ENCODE measurements at regions not wholly inside any gene's neighbourhood (a gene's known extent, or its start where the extent isn't known, plus 50 kb on each side); places are given as distances from the start of the nearest gene placed in this dataset.

- no peaks in the 10 kb centered on the region for H3K4me1 Mint-ChIP-seq (ENCODE audit: low read depth)
- H3K36me3 Mint-ChIP-seq (ENCODE audit: low read depth) = no peaks in the 10 kb centered on the region
- DNase-seq (ENCODE audit: low spot score) = no peak
- H3K9me3 Mint-ChIP-seq = no peaks in the 10 kb centered on the region
- H3K4me3 Mint-ChIP-seq = no peak overlapping the region
- H3K27me3 Mint-ChIP-seq (ENCODE audit: low read depth) = no peaks in the 10 kb centered on the region
- H3K27ac Mint-ChIP-seq = no peak overlapping the region
Measured at GRCh38 chr6:90805619-90806155, 218.8 kb upstream of the MAP3K7 start.

GRCh38 chr6:90803956-90804355 lies 217.1 kb upstream of the MAP3K7 start:
- no peak overlapping the region for H3K27ac Mint-ChIP-seq
- no peak for DNase-seq (ENCODE audit: low spot score)
- no peaks in the 10 kb centered on the region for H3K36me3 Mint-ChIP-seq (ENCODE audit: low read depth)
- H3K4me1 Mint-ChIP-seq (ENCODE audit: low read depth) = no peaks in the 10 kb centered on the region
- H3K4me3 Mint-ChIP-seq = no peak overlapping the region
- H3K9me3 Mint-ChIP-seq = no peaks in the 10 kb centered on the region
- H3K27me3 Mint-ChIP-seq (ENCODE audit: low read depth) = no peaks in the 10 kb centered on the region

- Mint-ChIP-seq H3K27ac (no peak overlapping the region), H3K4me3 (no peak overlapping the region), H3K36me3 (ENCODE audit: low read depth) (no peaks in the 10 kb centered on the region), H3K27me3 (ENCODE audit: low read depth) (peaks cover 3% of the 10 kb centered on the region), H3K9me3 (no peaks in the 10 kb centered on the region), H3K4me1 (ENCODE audit: low read depth) (no peaks in the 10 kb centered on the region)
- no peak for DNase-seq (ENCODE audit: low spot score)
Measured at GRCh38 chr6:90795078-90795477, 208.2 kb upstream of the MAP3K7 start.

GRCh38 chr6:90793771-90794170 lies 206.9 kb upstream of the MAP3K7 start:
- Mint-ChIP-seq H3K36me3 (ENCODE audit: low read depth) (no peaks in the 10 kb centered on the region), H3K9me3 (no peaks in the 10 kb centered on the region), H3K27me3 (ENCODE audit: low read depth) (peaks cover 3% of the 10 kb centered on the region), H3K4me1 (ENCODE audit: low read depth) (no peaks in the 10 kb centered on the region), H3K27ac (no peak overlapping the region), H3K4me3 (no peak overlapping the region)
- no peak for DNase-seq (ENCODE audit: low spot score)

GRCh38 chr6:90790696-90791095 lies 203.8 kb upstream of the MAP3K7 start:
- Mint-ChIP-seq H3K27me3 (ENCODE audit: low read depth) (peaks cover 3% of the 10 kb centered on the region), H3K36me3 (ENCODE audit: low read depth) (no peaks in the 10 kb centered on the region), H3K27ac (no peak overlapping the region), H3K4me3 (no peak overlapping the region), H3K9me3 (no peaks in the 10 kb centered on the region), H3K4me1 (ENCODE audit: low read depth) (no peaks in the 10 kb centered on the region)
- no peak for DNase-seq (ENCODE audit: low spot score)

GRCh38 chr6:90790058-90790457 lies 203.2 kb upstream of the MAP3K7 start:
- H3K4me3 Mint-ChIP-seq = no peak overlapping the region
- peaks cover 7% of the 10 kb centered on the region for H3K27me3 Mint-ChIP-seq (ENCODE audit: low read depth)
- DNase-seq (ENCODE audit: low spot score) = no peak
- no peaks in the 10 kb centered on the region for H3K4me1 Mint-ChIP-seq (ENCODE audit: low read depth)
- H3K27ac Mint-ChIP-seq = no peak overlapping the region
- H3K9me3 Mint-ChIP-seq = no peaks in the 10 kb centered on the region
- H3K36me3 Mint-ChIP-seq (ENCODE audit: low read depth) = no peaks in the 10 kb centered on the region

- no peak overlapping the region for H3K4me3 Mint-ChIP-seq
- H3K27ac Mint-ChIP-seq = no peak overlapping the region
- H3K36me3 Mint-ChIP-seq (ENCODE audit: low read depth) = no peaks in the 10 kb centered on the region
- peaks cover 9% of the 10 kb centered on the region for H3K27me3 Mint-ChIP-seq (ENCODE audit: low read depth)
- DNase-seq (ENCODE audit: low spot score) = no peak
- no peaks in the 10 kb centered on the region for H3K9me3 Mint-ChIP-seq
- no peaks in the 10 kb centered on the region for H3K4me1 Mint-ChIP-seq (ENCODE audit: low read depth)
Measured at GRCh38 chr6:90788781-90789180, 201.9 kb upstream of the MAP3K7 start.

- Mint-ChIP-seq H3K9me3 (no peaks in the 10 kb centered on the region), H3K27ac (no peak overlapping the region), H3K27me3 (ENCODE audit: low read depth) (peaks cover 14% of the 10 kb centered on the region), H3K36me3 (ENCODE audit: low read depth) (no peaks in the 10 kb centered on the region), H3K4me1 (ENCODE audit: low read depth) (no peaks in the 10 kb centered on the region), H3K4me3 (no peak overlapping the region)
- no peak for DNase-seq (ENCODE audit: low spot score)
Measured at GRCh38 chr6:90787446-90787845, 200.6 kb upstream of the MAP3K7 start.

- Mint-ChIP-seq H3K4me1 (ENCODE audit: low read depth) (no peaks in the 10 kb centered on the region), H3K27me3 (ENCODE audit: low read depth) (peaks cover 16% of the 10 kb centered on the region), H3K9me3 (no peaks in the 10 kb centered on the region), H3K27ac (no peak overlapping the region), H3K36me3 (ENCODE audit: low read depth) (no peaks in the 10 kb centered on the region), H3K4me3 (no peak overlapping the region)
- DNase-seq (ENCODE audit: low spot score) = no peak
Measured at GRCh38 chr6:90780778-90781177, 193.9 kb upstream of the MAP3K7 start.

- Mint-ChIP-seq H3K4me3 (no peak overlapping the region), H3K27me3 (ENCODE audit: low read depth) (peaks cover 12% of the 10 kb centered on the region), H3K4me1 (ENCODE audit: low read depth) (no peaks in the 10 kb centered on the region), H3K9me3 (no peaks in the 10 kb centered on the region), H3K36me3 (ENCODE audit: low read depth) (no peaks in the 10 kb centered on the region), H3K27ac (no peak overlapping the region)
- no peak for DNase-seq (ENCODE audit: low spot score)
Measured at GRCh38 chr6:90780141-90780540, 193.3 kb upstream of the MAP3K7 start.

- Mint-ChIP-seq H3K9me3 (no peaks in the 10 kb centered on the region), H3K36me3 (ENCODE audit: low read depth) (no peaks in the 10 kb centered on the region), H3K27ac (no peak overlapping the region), H3K4me1 (ENCODE audit: low read depth) (no peaks in the 10 kb centered on the region), H3K27me3 (ENCODE audit: low read depth) (peaks cover 9% of the 10 kb centered on the region), H3K4me3 (no peak overlapping the region)
- no peak for DNase-seq (ENCODE audit: low spot score)
Measured at GRCh38 chr6:90778417-90779203, 191.7 kb upstream of the MAP3K7 start.

GRCh38 chr6:90770778-90771177 lies 183.9 kb upstream of the MAP3K7 start:
- H3K4me3 Mint-ChIP-seq = no peak overlapping the region
- no peaks in the 10 kb centered on the region for H3K4me1 Mint-ChIP-seq (ENCODE audit: low read depth)
- no peak overlapping the region for H3K27ac Mint-ChIP-seq
- H3K27me3 Mint-ChIP-seq (ENCODE audit: low read depth) = peaks cover 8% of the 10 kb centered on the region
- H3K9me3 Mint-ChIP-seq = no peaks in the 10 kb centered on the region
- no peaks in the 10 kb centered on the region for H3K36me3 Mint-ChIP-seq (ENCODE audit: low read depth)
- no peak for DNase-seq (ENCODE audit: low spot score)

- Mint-ChIP-seq H3K4me1 (ENCODE audit: low read depth) (no peaks in the 10 kb centered on the region), H3K4me3 (no peak overlapping the region), H3K36me3 (ENCODE audit: low read depth) (no peaks in the 10 kb centered on the region), H3K27me3 (ENCODE audit: low read depth) (peaks cover 4% of the 10 kb centered on the region), H3K9me3 (no peaks in the 10 kb centered on the region), H3K27ac (no peak overlapping the region)
- no peak for DNase-seq (ENCODE audit: low spot score)
Measured at GRCh38 chr6:90765895-90766294, 179.0 kb upstream of the MAP3K7 start.

- Mint-ChIP-seq H3K4me1 (ENCODE audit: low read depth) (no peaks in the 10 kb centered on the region), H3K9me3 (no peaks in the 10 kb centered on the region), H3K4me3 (no peak overlapping the region), H3K27ac (no peak overlapping the region), H3K36me3 (ENCODE audit: low read depth) (no peaks in the 10 kb centered on the region), H3K27me3 (ENCODE audit: low read depth) (peaks cover 3% of the 10 kb centered on the region)
- no peak for DNase-seq (ENCODE audit: low spot score)
Measured at GRCh38 chr6:90765491-90765890, 178.6 kb upstream of the MAP3K7 start.

GRCh38 chr6:90764001-90764400 lies 177.1 kb upstream of the MAP3K7 start:
- no peak for DNase-seq (ENCODE audit: low spot score)
- H3K36me3 Mint-ChIP-seq (ENCODE audit: low read depth) = no peaks in the 10 kb centered on the region
- H3K4me1 Mint-ChIP-seq (ENCODE audit: low read depth) = no peaks in the 10 kb centered on the region
- peaks cover 3% of the 10 kb centered on the region for H3K27me3 Mint-ChIP-seq (ENCODE audit: low read depth)
- no peaks in the 10 kb centered on the region for H3K9me3 Mint-ChIP-seq
- no peak overlapping the region for H3K4me3 Mint-ChIP-seq
- no peak overlapping the region for H3K27ac Mint-ChIP-seq
